ENCODE measurements at regions not wholly inside any gene's neighbourhood (a gene's known extent, or its start where the extent isn't known, plus 50 kb on each side); places are given as distances from the start of the nearest gene placed in this dataset.
A peak's percentile ranks its signal among the peaks of the same experiment; 100 is the strongest.
"Not testable (repeated sequence)": the region's sequence is repeated elsewhere in the genome, so short reads cannot be mapped to it uniquely, and the experiment has no call there.

DNA sequence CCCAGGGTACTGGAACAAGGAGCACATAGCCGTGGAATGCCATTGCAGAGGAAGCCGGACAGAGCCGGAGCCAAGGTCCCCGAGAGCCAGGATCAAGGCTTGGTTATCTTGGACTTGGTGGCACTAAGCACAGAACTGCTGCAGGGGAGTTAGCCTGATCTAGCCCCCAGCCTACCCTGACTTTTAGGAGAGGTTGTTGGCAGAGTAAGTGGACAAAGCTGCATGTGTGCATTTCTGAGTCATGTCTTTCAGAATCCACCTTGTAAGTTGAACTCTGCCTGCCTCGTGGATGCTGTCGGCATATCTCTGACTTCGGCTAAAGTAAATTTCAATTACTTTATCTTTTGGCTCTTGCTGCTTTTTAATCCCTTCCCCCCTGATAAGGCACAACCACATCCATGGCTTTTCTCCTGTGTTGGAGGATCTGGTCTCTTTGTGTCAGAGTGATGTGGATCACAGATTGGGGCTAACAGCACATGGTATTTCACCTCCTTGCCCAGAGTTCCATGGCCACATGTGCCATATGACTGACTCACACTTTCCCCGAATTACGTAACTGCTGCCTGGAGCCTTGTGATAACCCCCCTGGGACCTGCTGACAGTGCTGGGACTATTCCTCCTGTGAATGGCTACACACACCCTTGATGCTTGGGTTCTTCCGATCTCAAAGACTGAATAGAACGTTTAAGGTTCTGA is 240.3 kb downstream of the EMP1 start:
- Mint-ChIP-seq H3K27me3 (peaks cover 5% of the 10 kb centered on the region), H3K9me3 (no peaks in the 10 kb centered on the region), H3K27ac (no peak overlapping the region), H3K4me1 (no peaks in the 10 kb centered on the region), H3K36me3 (no peaks in the 10 kb centered on the region), H3K4me3 (no peak overlapping the region)

DNA sequence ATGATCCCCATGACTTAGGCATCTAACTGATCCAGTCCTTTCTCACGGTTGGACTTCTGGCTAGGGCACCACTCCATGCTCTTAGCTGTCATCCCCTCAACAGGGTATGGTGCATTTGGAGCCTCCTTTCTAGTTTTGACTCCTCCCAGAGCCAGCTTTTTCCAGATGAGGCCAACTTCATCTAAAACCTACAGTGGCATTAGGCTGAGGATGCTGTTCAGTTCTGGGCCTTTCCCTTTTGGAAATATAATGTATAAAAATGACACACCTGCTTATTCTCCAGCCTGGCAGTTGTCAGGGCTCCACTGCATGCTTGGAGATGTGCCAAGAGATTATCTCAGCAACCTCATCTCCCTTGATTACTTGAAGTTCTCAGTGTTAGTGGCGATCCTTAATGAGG is 239.7 kb downstream of the EMP1 start:
- no peaks in the 10 kb centered on the region for H3K4me1 Mint-ChIP-seq
- peaks cover 5% of the 10 kb centered on the region for H3K27me3 Mint-ChIP-seq
- no peaks in the 10 kb centered on the region for H3K9me3 Mint-ChIP-seq
- H3K36me3 Mint-ChIP-seq = no peaks in the 10 kb centered on the region
- no peak overlapping the region for H3K4me3 Mint-ChIP-seq
- H3K27ac Mint-ChIP-seq = no peak overlapping the region

DNA sequence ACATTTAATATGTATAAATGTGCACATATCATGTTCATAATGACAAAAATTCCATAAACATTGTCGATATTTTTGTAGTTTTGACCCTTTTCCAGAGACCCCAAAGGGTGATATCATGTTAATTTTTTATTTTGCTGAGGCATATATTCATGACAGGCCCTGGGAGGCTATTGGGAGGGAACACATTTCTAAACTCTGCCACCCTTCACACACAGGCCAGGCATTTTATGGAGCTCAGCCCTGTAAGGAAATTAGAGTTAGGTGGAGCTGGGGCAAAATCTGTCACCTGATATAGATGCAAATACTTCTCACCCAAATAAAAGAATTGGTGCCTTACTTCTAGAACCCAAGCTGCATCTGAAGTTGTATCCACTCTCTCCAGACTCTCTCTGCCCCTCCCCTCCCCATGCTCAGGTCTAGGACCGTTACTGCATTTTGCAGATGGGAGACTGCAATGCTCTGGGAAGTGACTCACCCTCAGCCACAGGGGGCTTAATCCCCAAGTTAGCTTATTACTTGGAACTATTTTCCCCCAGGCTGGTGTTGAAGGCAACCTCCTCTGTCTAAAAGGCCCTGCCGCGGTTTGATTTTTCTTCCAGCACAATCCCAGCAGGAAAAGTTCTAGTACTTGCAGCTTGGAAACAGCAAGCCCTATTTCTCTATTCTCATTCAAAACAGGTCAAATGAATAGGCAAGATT is 238.9 kb downstream of the EMP1 start:
- Mint-ChIP-seq H3K36me3 (no peaks in the 10 kb centered on the region), H3K4me3 (no peak overlapping the region), H3K27me3 (peaks cover 5% of the 10 kb centered on the region), H3K4me1 (no peaks in the 10 kb centered on the region), H3K27ac (no peak overlapping the region), H3K9me3 (no peaks in the 10 kb centered on the region)

DNA sequence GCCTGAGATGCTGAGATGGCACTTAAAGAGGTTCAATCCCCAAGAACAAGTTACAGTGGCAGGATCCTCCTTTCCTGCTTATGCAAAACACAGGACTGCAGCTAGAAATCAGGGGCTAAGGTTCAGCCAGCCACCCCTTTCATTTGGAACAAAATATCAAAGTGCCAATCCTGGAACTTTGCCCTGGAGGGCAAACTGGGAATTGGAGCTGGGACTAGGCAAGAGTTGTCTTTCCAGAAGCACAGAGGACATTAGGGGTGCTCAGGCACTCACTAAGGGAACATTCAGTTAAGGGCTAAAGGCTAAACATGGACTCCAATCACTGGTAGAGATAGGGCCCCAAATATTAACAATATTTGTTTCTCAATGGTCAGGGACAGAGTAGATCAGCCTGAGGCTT is 237.2 kb downstream of the EMP1 start:
- H3K4me3 Mint-ChIP-seq = no peak overlapping the region
- H3K4me1 Mint-ChIP-seq = no peaks in the 10 kb centered on the region
- H3K27me3 Mint-ChIP-seq = peaks cover 2% of the 10 kb centered on the region

DNA sequence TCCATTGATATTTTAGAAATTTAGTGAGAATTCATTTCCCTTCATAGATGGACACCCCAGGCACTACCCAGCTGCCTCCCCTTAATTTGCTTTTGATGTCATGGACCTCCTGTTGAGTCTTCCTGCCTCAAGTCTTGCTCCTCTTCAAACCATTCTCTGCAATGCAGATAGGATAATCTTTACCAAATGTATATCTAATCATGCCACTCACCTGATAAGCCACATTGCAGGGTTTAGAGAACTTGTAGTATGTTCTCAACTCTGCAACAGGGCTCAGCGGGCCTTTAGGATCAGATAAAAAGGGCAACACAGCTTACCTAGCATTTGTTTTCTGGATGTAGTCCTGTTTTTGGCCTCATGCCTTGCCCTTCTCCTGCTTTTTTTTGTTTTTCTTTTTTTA is 234.5 kb downstream of the EMP1 start:
- H3K27me3 Mint-ChIP-seq = no peaks in the 10 kb centered on the region
- no peaks in the 10 kb centered on the region for H3K36me3 Mint-ChIP-seq

More for the DNA sequence above, 237.2 kb downstream of the EMP1 start:
- Mint-ChIP-seq H3K27ac (no peak overlapping the region), H3K9me3 (no peaks in the 10 kb centered on the region), H3K36me3 (no peaks in the 10 kb centered on the region)

DNA sequence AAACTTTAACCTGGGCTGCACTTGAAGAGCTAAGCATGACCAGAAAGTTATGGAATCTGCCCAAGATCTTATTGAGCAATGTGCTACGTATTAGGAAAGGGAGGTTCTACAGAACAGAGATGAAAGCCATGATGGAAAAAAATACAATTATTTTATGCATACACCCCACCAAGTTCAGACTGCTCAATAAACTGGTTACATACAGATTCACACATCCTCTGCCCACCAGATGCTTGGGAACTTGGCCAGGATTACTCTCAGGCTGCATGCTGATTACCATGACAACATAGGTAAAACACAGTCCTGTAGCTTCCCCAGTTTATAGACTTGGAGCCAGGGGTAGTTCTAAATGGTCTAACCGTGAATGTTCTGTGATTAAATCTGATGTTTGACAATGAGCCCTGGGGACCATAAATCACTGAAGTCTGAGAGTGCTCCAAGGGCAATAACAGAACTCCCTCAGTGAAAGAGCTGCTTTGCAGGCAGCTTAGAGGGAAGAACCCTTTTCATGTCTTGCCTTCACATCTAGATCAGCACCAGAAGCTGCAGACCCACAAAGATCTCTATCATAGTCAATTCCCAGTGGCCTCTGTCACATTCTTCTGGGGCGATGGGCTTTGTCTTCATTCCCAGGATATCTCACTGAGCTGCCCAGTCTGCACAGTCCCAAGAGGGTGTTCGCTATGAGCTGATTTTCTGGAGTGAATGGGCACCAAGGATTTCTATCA is 232.2 kb downstream of the EMP1 start:
- Mint-ChIP-seq H3K36me3 (no peaks in the 10 kb centered on the region), H3K27ac (no peak overlapping the region), H3K9me3 (no peaks in the 10 kb centered on the region), H3K27me3 (no peaks in the 10 kb centered on the region), H3K4me1 (no peaks in the 10 kb centered on the region), H3K4me3 (no peak overlapping the region)

More for the DNA sequence above, 234.5 kb downstream of the EMP1 start:
- no peaks in the 10 kb centered on the region for H3K9me3 Mint-ChIP-seq
- no peaks in the 10 kb centered on the region for H3K4me1 Mint-ChIP-seq
- no peak overlapping the region for H3K27ac Mint-ChIP-seq
- H3K4me3 Mint-ChIP-seq = no peak overlapping the region

DNA sequence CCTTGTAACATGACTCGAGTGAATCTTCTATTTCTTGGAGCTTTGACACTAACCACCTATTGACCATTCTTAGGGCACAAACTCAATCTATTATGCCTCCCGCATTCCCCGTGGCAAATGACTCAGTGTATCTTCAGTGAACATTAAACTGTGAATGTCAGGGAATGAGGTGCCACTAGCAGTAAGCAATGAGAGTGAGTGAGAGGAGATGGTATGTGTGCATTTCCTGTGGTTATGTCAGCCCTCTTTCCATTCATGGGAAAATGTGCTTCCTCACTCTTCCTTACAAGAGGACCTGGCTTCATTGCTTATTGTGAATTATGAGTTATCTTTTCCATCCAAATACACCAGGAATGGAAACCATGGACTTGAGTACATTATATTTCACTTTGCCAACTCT is 229.2 kb downstream of the EMP1 start:
- H3K4me1 Mint-ChIP-seq = no peaks in the 10 kb centered on the region
- H3K27ac Mint-ChIP-seq = no peak overlapping the region

DNA sequence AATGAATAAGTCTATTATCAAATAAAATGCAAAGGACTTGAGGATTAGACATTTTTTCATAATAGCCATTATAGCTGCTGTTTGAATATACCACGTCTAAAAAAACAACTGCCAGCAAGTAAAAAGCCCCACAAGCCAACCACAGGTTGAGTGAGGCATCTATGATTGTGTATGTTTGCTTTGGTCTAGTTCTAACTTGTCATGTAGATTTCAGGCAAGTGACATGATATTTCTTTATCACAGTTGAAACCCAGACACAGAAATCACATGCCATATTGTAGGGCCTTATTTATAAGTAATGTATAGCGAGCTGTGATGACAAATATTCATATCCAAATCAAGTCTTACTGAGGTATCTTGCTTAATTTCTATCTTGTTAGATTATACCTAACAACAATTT is 225.8 kb downstream of the EMP1 start:
- no peaks in the 10 kb centered on the region for H3K9me3 Mint-ChIP-seq
- H3K4me1 Mint-ChIP-seq = no peaks in the 10 kb centered on the region
- H3K27me3 Mint-ChIP-seq = peaks cover 3% of the 10 kb centered on the region
- H3K4me3 Mint-ChIP-seq = no peak overlapping the region
- H3K27ac Mint-ChIP-seq = no peak overlapping the region
- no peaks in the 10 kb centered on the region for H3K36me3 Mint-ChIP-seq

More for the DNA sequence above, 229.2 kb downstream of the EMP1 start:
- Mint-ChIP-seq H3K4me3 (no peak overlapping the region), H3K9me3 (no peaks in the 10 kb centered on the region), H3K36me3 (no peaks in the 10 kb centered on the region), H3K27me3 (no peaks in the 10 kb centered on the region)

DNA sequence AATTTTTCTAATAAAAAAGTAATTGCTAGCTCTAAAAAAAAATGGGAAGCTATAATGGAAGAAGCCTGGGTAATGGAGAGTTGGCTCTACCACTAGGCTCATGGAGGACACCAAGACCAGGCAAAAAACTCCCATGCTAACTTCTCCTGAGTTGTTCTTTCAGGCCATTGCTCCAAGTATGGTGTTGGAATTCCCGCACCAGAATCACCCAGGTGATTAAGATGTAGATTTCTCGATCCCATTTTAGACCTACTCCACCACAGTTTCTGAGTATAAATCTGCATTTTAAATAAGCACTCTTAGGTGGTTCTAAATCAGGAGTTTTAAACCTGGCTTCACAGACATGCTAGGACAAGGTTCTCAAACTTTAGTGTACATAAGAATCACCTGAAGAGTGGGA is 221.0 kb downstream of the EMP1 start:
- Mint-ChIP-seq H3K4me3 (no peak overlapping the region), H3K9me3 (no peaks in the 10 kb centered on the region), H3K27ac (no peak overlapping the region), H3K36me3 (no peaks in the 10 kb centered on the region), H3K4me1 (no peaks in the 10 kb centered on the region), H3K27me3 (peaks cover 3% of the 10 kb centered on the region)

- Mint-ChIP-seq H3K4me1 (no peaks in the 10 kb centered on the region), H3K36me3 (peaks cover 4% of the 10 kb centered on the region), H3K27me3 (no peaks in the 10 kb centered on the region), H3K9me3 (peaks cover 20% of the 10 kb centered on the region), H3K27ac (no peak overlapping the region), H3K4me3 (no peak overlapping the region)
These were observed 214.8 kb downstream of the EMP1 start for GRCh38 chr12:13411287-13411686.

GRCh38 chr12:13405961-13406703 is 209.6 kb downstream of the EMP1 start:
- Mint-ChIP-seq H3K36me3 (peaks cover 4% of the 10 kb centered on the region), H3K27me3 (peaks cover 6% of the 10 kb centered on the region), H3K4me1 (no peaks in the 10 kb centered on the region), H3K4me3 (no peak overlapping the region), H3K27ac (no peak overlapping the region), H3K9me3 (peaks cover 8% of the 10 kb centered on the region)

DNA sequence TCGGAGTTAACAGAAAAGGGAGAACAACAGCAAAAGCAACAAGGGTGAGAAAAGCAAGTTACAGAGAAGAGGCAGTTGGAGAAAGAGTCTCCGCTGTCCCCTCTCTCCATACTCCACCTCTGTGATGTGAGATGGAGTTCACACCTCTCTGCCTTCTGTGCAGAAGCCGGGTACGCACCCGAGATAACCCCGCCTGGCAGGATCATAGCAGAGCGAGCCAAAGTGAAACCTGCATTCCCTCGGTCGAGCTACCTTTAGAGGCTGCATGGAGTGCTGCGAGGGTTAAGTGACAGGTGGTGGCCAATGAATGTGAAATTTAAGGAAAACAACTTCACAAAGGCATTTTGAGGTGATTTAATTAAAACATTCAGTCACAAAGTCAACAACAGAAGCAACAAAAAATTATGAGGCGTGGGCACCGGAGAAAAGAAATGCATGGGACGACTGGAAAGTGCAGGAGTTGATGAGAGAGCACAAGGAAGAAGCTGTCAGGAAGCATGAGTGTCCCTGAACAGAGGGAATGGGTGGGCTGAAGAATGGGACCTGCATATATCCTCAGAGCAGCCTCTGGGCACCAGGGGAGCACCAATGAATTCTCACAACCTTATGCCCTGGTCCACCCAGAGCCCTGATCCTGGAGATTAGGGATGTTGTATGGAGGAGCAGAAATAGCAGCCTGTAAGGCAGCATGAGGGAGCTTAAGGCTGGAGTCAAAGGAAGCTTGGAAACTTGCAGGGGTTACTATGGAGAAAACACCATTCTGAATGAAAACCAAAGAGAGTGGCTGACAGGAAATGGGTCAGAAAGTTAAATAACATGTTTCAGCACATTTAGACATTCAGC is 208.3 kb downstream of the EMP1 start:
- H3K27ac Mint-ChIP-seq = peak overlapping the region; percentile 9
- H3K4me1 Mint-ChIP-seq = no peaks in the 10 kb centered on the region
- peaks cover 6% of the 10 kb centered on the region for H3K27me3 Mint-ChIP-seq
- H3K9me3 Mint-ChIP-seq = no peaks in the 10 kb centered on the region
- no peak overlapping the region for H3K4me3 Mint-ChIP-seq
- H3K36me3 Mint-ChIP-seq = no peaks in the 10 kb centered on the region

GRCh38 chr12:13404111-13404628 is 207.6 kb downstream of the EMP1 start:
- H3K4me1 Mint-ChIP-seq = no peaks in the 10 kb centered on the region
- no peak overlapping the region for H3K27ac Mint-ChIP-seq
- H3K27me3 Mint-ChIP-seq = peaks cover 6% of the 10 kb centered on the region
- no peaks in the 10 kb centered on the region for H3K9me3 Mint-ChIP-seq
- H3K36me3 Mint-ChIP-seq = no peaks in the 10 kb centered on the region
- H3K4me3 Mint-ChIP-seq = no peak overlapping the region

GRCh38 chr12:13391375-13391774 is 194.8 kb downstream of the EMP1 start:
- H3K27me3 Mint-ChIP-seq, H3K27ac Mint-ChIP-seq, H3K4me3 Mint-ChIP-seq, H3K9me3 Mint-ChIP-seq, H3K4me1 Mint-ChIP-seq, H3K36me3 Mint-ChIP-seq: not testable (repeated sequence)

GRCh38 chr12:13390918-13391317 is 194.4 kb downstream of the EMP1 start:
- no peaks in the 10 kb centered on the region for H3K36me3 Mint-ChIP-seq
- no peak overlapping the region for H3K4me3 Mint-ChIP-seq
- peaks cover 2% of the 10 kb centered on the region for H3K27me3 Mint-ChIP-seq
- no peaks in the 10 kb centered on the region for H3K4me1 Mint-ChIP-seq
- peaks cover 4% of the 10 kb centered on the region for H3K9me3 Mint-ChIP-seq
- no peak overlapping the region for H3K27ac Mint-ChIP-seq

All from activated naive CD4-positive, alpha-beta T cell treated with anti-CD3 and anti-CD28 coated beads, Interleukin-2, amount 50 U/mL, for 24 hours (primary cell).